H1 (cell line): ENCODE measurements at regions not wholly inside any gene's neighbourhood (a gene's known extent, or its start where the extent isn't known, plus 50 kb on each side); places are given as distances from the start of the nearest gene placed in this dataset.

Experiments used
- CTCF ChIA-PET: fragments of 300-600 bp; sonication (Branson Sonifier 250); formaldehyde crosslinking; loops from one replicate; lab custom pipeline; 2021; ENCODE audit not compliant: partially characterized antibody; lab: Charles Lee
- POLR2A ChIA-PET: fragments of 300-600 bp; sonication (Branson Sonifier 250); formaldehyde crosslinking; loops from one replicate; lab custom pipeline; 2021; ENCODE audit warnings: inconsistent platforms; ENCODE audit not compliant: partially characterized antibody; lab: Charles Lee
- DNase-seq, 2 experiments: peaks; one replicate each; pipeline versions ENCODE4 v3.0.0 to v3.0.0-alpha.2; 2010 to 2022; ENCODE audit warnings: low spot score in 2 of 2, low read depth in 1 of 2, mixed read lengths in 1 of 2
- FAIRE-seq: peaks from 2 replicates; lab custom pipeline; 2011; peaks lifted over from hg19 to GRCh38; lab: Jason Lieb, UNC
- H2AFZ ChIP-seq: 2 replicates; pipeline ENCODE4 v1.8.1; 2012; ENCODE audit warnings: low read length, inconsistent platforms
- H2AK5ac ChIP-seq: 2 replicates; pipeline ENCODE4 v1.6.1; 2013; ENCODE audit warnings: low read depth, low read length
- H2BK120ac ChIP-seq: replicated peaks from 2 replicates; pipeline ENCODE3; 2013; ENCODE audit warnings: low read depth, low read length, inconsistent platforms
- H2BK12ac ChIP-seq: 2 replicates; pipeline ENCODE4 v1.6.1; 2013; ENCODE audit warnings: low read depth, low read length
- H2BK15ac ChIP-seq: 2 replicates; pipeline ENCODE4 v1.6.1; 2013; ENCODE audit warnings: low read length
- H2BK20ac ChIP-seq: 2 replicates; pipeline ENCODE4 v1.6.1; 2013; ENCODE audit warnings: low read length
- H2BK5ac ChIP-seq: 2 replicates; pipeline ENCODE4 v1.6.1; 2013; ENCODE audit warnings: low read depth, low read length
- H3K14ac ChIP-seq: 2 replicates; pipeline ENCODE4 v1.6.1; 2013; ENCODE audit warnings: inconsistent platforms; ENCODE audit not compliant: insufficient read length
- H3K18ac ChIP-seq: 2 replicates; pipeline ENCODE4 v1.6.1; 2013; ENCODE audit warnings: low read length; ENCODE audit errors: extremely low read depth
- H3K23ac ChIP-seq: 2 replicates; pipeline ENCODE4 v1.6.1; 2013; ENCODE audit warnings: inconsistent platforms; ENCODE audit not compliant: insufficient read length
- H3K23me2 ChIP-seq: 2 replicates; pipeline ENCODE4 v1.6.1; 2013; ENCODE audit warnings: low read depth, low read length
- H3K27ac ChIP-seq: 2 replicates; pipeline ENCODE4 v1.6.1; 2011; ENCODE audit warnings: low read depth, low read length, inconsistent platforms
- H3K27me3 ChIP-seq, 4 experiments: replicated peaks in 1 of 4; 1 replicate in 1 of 4; 2 replicates in 3 of 4; pipeline versions ENCODE4 v1.6.1 to v1.8.1; 2011 to 2013; ENCODE audit warnings: low read length in 3 of 4, mild to moderate bottlenecking in 3 of 4, inconsistent platforms in 2 of 4, mixed read lengths in 2 of 4, moderate library complexity in 1 of 4; ENCODE audit not compliant: control insufficient read depth in 3 of 4, insufficient read depth in 3 of 4; ENCODE audit errors: extremely low read depth in 1 of 4
- H3K36me3 ChIP-seq, 4 experiments: 2 replicates each; pipeline versions ENCODE4 v1.6.1 to v1.8.1; 2011 to 2013; ENCODE audit warnings: mild to moderate bottlenecking in 4 of 4, low read length in 3 of 4, moderate library complexity in 2 of 4, control low read depth in 1 of 4, inconsistent platforms in 1 of 4; ENCODE audit not compliant: insufficient read depth in 4 of 4, control insufficient read depth in 2 of 4
- H3K4ac ChIP-seq: replicated peaks from 2 replicates; pipeline ENCODE3; 2013; ENCODE audit warnings: low read length, low read depth, mixed read lengths, inconsistent platforms; ENCODE audit not compliant: insufficient read length
- H3K4me1 ChIP-seq, 4 experiments: replicated peaks in 1 of 4; 1 replicate in 1 of 4; 2 replicates in 3 of 4; pipeline versions ENCODE4 v1.6.1 to v1.8.1; 2011 to 2013; ENCODE audit warnings: low read length in 3 of 4, inconsistent platforms in 2 of 4, mixed read lengths in 1 of 4; ENCODE audit not compliant: insufficient read depth in 4 of 4, control insufficient read depth in 3 of 4
- H3K4me2 ChIP-seq, 2 experiments: 2 replicates each; pipeline versions ENCODE4 v1.6.1 to v1.8.1; 2011 to 2013; ENCODE audit warnings: low read depth in 2 of 2, low read length in 2 of 2, control low read depth in 1 of 2, inconsistent platforms in 1 of 2, mild to moderate bottlenecking in 1 of 2; ENCODE audit not compliant: insufficient read depth in 1 of 2
- H3K4me3 ChIP-seq, 4 experiments: fragments of 200-600, 300-600 bp in 1 of 4; sonication (generic), shearing (Covaris generic), sonication (Bioruptor Twin) in 1 of 4; 2 replicates each; pipeline versions ENCODE4 v1.5.1 to v1.8.1; 2011 to 2016; ENCODE audit warnings: low read length in 4 of 4, low read depth in 3 of 4, control low read depth in 2 of 4, inconsistent platforms in 2 of 4, mild to moderate bottlenecking in 2 of 4, mixed read lengths in 1 of 4, moderate library complexity in 1 of 4; ENCODE audit not compliant: insufficient read depth in 2 of 4; ENCODE audit errors: extremely low read depth in 1 of 4
- H3K56ac ChIP-seq: replicated peaks from 2 replicates; pipeline ENCODE3; 2013; ENCODE audit warnings: low read depth, mild to moderate bottlenecking, mixed read lengths, low read length, inconsistent platforms; ENCODE audit not compliant: insufficient read length
- H3K79me1 ChIP-seq: 2 replicates; pipeline ENCODE4 v1.6.1; 2013; ENCODE audit warnings: low read depth, low read length, control low read depth
- H3K79me2 ChIP-seq, 2 experiments: 2 replicates each; pipeline versions ENCODE4 v1.6.1 to v1.8.1; 2012 to 2013; ENCODE audit warnings: low read length in 2 of 2, mild to moderate bottlenecking in 2 of 2, inconsistent platforms in 1 of 2; ENCODE audit not compliant: insufficient read depth in 2 of 2, control insufficient read depth in 1 of 2
- H3K9ac ChIP-seq, 4 experiments: replicated peaks in 1 of 4; 1 replicate in 1 of 4; 2 replicates in 3 of 4; pipeline versions ENCODE4 v1.6.1 to v1.8.1; 2011 to 2013; ENCODE audit warnings: low read depth in 3 of 4, low read length in 3 of 4, control low read depth in 2 of 4, mild to moderate bottlenecking in 2 of 4, moderate library complexity in 2 of 4, inconsistent platforms in 1 of 4; ENCODE audit errors: extremely low read depth in 1 of 4
- H3K9me3 ChIP-seq, 2 experiments: 2 replicates each; pipeline versions ENCODE4 v1.6.1 to v1.8.1; 2012 to 2013; ENCODE audit warnings: mild to moderate bottlenecking in 2 of 2, moderate library complexity in 2 of 2, control low read depth in 1 of 2, inconsistent platforms in 1 of 2, low read depth in 1 of 2, low read length in 1 of 2, mixed read lengths in 1 of 2; ENCODE audit not compliant: insufficient read depth in 2 of 2
- H4K20me1 ChIP-seq, 2 experiments: replicated peaks in 1 of 2; 2 replicates each; pipeline versions ENCODE3 to v1.8.1; 2011 to 2013; ENCODE audit warnings: inconsistent platforms in 2 of 2, low read length in 2 of 2, mild to moderate bottlenecking in 1 of 2; ENCODE audit not compliant: insufficient read depth in 2 of 2, control insufficient read depth in 1 of 2
- H4K5ac ChIP-seq: 2 replicates; pipeline ENCODE4 v1.6.1; 2013; ENCODE audit warnings: low read length, low read depth, mixed read lengths, inconsistent platforms; ENCODE audit not compliant: insufficient read length
- H4K8ac ChIP-seq: 2 replicates; pipeline ENCODE4 v1.8.0; 2013; ENCODE audit warnings: mild to moderate bottlenecking, moderate library complexity, low read length, inconsistent platforms; ENCODE audit not compliant: insufficient read depth; ENCODE audit errors: extremely low read depth
- H4K91ac ChIP-seq: replicated peaks from 2 replicates; pipeline ENCODE3; 2013; ENCODE audit warnings: low read length, mixed read lengths, inconsistent platforms; ENCODE audit not compliant: insufficient read length
- RFX5 ChIP-seq: IDR thresholded peaks from 2 replicates; pipeline ENCODE4 v1.6.1; 2011; ENCODE audit warnings: low read depth, low read length, improper control_type of control experiment, borderline replicate concordance
- SIRT6 ChIP-seq: IDR thresholded peaks from one replicate; pipeline ENCODE4 v1.7.1; 2012; ENCODE audit warnings: low read length, inconsistent platforms
- SP4 ChIP-seq: IDR thresholded peaks from 2 replicates; pipeline ENCODE4 v1.6.1; 2012; ENCODE audit warnings: low read length, inconsistent platforms
- WGBS, 2 experiments: shearing (Covaris generic) in 1 of 2; methylation state at CpG; one replicate each; pipeline versions ENCODE4 v1.1.6 to v1.1.7; 2013 to 2015; ENCODE audit warnings: low lambda C conversion rate in 2 of 2, mixed read lengths in 2 of 2, inconsistent platforms in 1 of 2, low coverage in 1 of 2, missing lambda C conversion rate in 1 of 2; ENCODE audit not compliant: insufficient replicate concordance in 2 of 2, insufficient coverage in 1 of 2, insufficient read length in 1 of 2; ENCODE audit errors: extremely low coverage in 1 of 2, missing lambda C conversion rate in 1 of 2; 5-methylcytosine and 5-hydroxymethylcytosine counted together

- Histone ChIP-seq H3K56ac (no peak overlapping the region), H3K9ac (no peak overlapping the region), H2AK5ac (no peak overlapping the region), H3K27me3 (no peaks in the 10 kb centered on the region), H3K4me1 (peaks cover 0 to 3% (median 0%) of the 10 kb centered on the region in 4 experiments; a peak in 1 of 7 replicates), H3K18ac (no peak overlapping the region), H4K91ac (no peak overlapping the region), H2BK15ac (no peak overlapping the region), H2BK20ac (no peak overlapping the region), H2BK5ac (no peak overlapping the region), H3K23me2 (no peaks in the 10 kb centered on the region), H2AFZ (no peak overlapping the region; the same call in 1 of the 2 replicates), H3K4me2 (no peak overlapping the region), H4K5ac (no peak overlapping the region), H4K20me1 (no peaks in the 10 kb centered on the region), H3K23ac (no peak overlapping the region)
- ChIA-PET CTCF (interaction anchor here (1.1 kb wide), 1 partner anchor 170 kb away, joined by 3 read pairs; no protein-coding TSS in a partner anchor), POLR2A (no interaction called here)
- DNase-seq (no peak), FAIRE-seq (no peak)
- TF ChIP-seq RFX5 (no peak), SIRT6 (no peak), SP4 (no peak)
- TF ChIP-seq, all 59 proteins: peak for 0
- Histone ChIP-seq H3K4me3 (no peak overlapping the region), H4K8ac (no peak overlapping the region), H3K79me1 (no peaks in the 10 kb centered on the region), H3K27ac (no peak overlapping the region), H3K14ac (no peak overlapping the region), H3K36me3 (no peaks in the 10 kb centered on the region), H3K9me3 (no peaks in the 10 kb centered on the region), H3K79me2 (no peaks in the 10 kb centered on the region), H2BK120ac (no peak overlapping the region), H2BK12ac (no peak overlapping the region), H3K4ac (no peak overlapping the region)
- 81% methylated on average over 5 of the region's 5 CpGs; no CpG with 5 or more reads in 1 of the 2 experiments for WGBS, 2 experiments
Observed at GRCh38 chr3:82079335-82079890, 318.0 kb upstream of the GBE1 start.
